GM12878 (cell line): ENCODE measurements at regions not wholly inside any gene's neighbourhood (a gene's known extent, or its start where the extent isn't known, plus 50 kb on each side); places are given as distances from the start of the nearest gene placed in this dataset.

Source experiments
- ATAC-seq: fragments of 200-7000 bp; cut with Tn5 transposase; 3 replicates; pipeline ENCODE4 v1.9.1; 2020; ENCODE audit warnings: mild to moderate bottlenecking, moderate library complexity
- BruUV-seq: library from RNA; stranded (reverse); fragments of 400-500 nt; replicated peaks from 2 replicates; lab custom pipeline; 2021; lab: Mats Ljungman, UMichigan
- CTCF ChIA-PET: fragments of 300-600 bp; sonication (Branson Sonifier 250); formaldehyde crosslinking; extraction: SDS; loops from one replicate; lab custom pipeline; 2021; ENCODE audit warnings: inconsistent platforms; lab: Yijun Ruan, JAX
- POLR2A ChIA-PET: fragments of 350-600 bp; formaldehyde crosslinking; extraction: SDS; loops from one replicate; lab custom pipeline; 2021; ENCODE audit warnings: inconsistent platforms; lab: Charles Lee
- RAD21 ChIA-PET: fragments of 300-600 bp; sonication (Branson Sonifier 250); formaldehyde crosslinking; loops from one replicate; lab custom pipeline; 2023; ENCODE audit warnings: antibody characterized with exemption; ENCODE audit not compliant: unreplicated experiment; lab: Charles Lee
- SMC1A ChIA-PET: fragments of 300-600 bp; sonication (Branson Sonifier 250); formaldehyde crosslinking; loops from one replicate; lab custom pipeline; 2023; ENCODE audit not compliant: unreplicated experiment, uncharacterized antibody; lab: Charles Lee
- DNase-seq: peaks from one replicate; pipeline ENCODE4 v3.0.0-alpha.2; 2011; ENCODE audit warnings: low read depth, low spot score
- FAIRE-seq: peaks from 3 replicates; lab custom pipeline; 2011; peaks lifted over from hg19 to GRCh38; lab: Jason Lieb, UNC
- H2AFZ ChIP-seq: 2 replicates; pipeline ENCODE4 v1.6.0; 2011; ENCODE audit warnings: low read depth, low read length, control low read depth; ENCODE audit not compliant: control insufficient read depth
- H3K27ac ChIP-seq: 2 replicates; pipeline ENCODE4 v1.5.1; 2011; ENCODE audit warnings: control low read depth; ENCODE audit not compliant: control insufficient read depth, insufficient read depth
- H3K27me3 ChIP-seq, 2 experiments: replicated peaks in 1 of 2; 2 replicates each; pipeline versions ENCODE4 v1.6.0 to v1.6.1; 2011; ENCODE audit warnings: low read length in 1 of 2; ENCODE audit not compliant: control insufficient read depth in 2 of 2, insufficient read depth in 2 of 2
- H3K36me3 ChIP-seq, 2 experiments: 2 replicates each; pipeline ENCODE4 v1.5.1; 2011; ENCODE audit warnings: low read length in 1 of 2; ENCODE audit not compliant: control insufficient read depth in 2 of 2, insufficient read depth in 2 of 2
- H3K4me1 ChIP-seq: 2 replicates; pipeline ENCODE4 v1.6.1; 2011; ENCODE audit warnings: mild to moderate bottlenecking, low read length, moderate library complexity, mixed read lengths; ENCODE audit not compliant: control insufficient read depth, insufficient read depth
- H3K4me2 ChIP-seq: 2 replicates; pipeline ENCODE4 v1.6.0; 2011; ENCODE audit warnings: control low read depth; ENCODE audit not compliant: control insufficient read depth, insufficient read depth
- H3K4me3 ChIP-seq: fragments of 200-600 bp; sonication (generic); 2 replicates; pipeline ENCODE4 v1.5.1; 2016
- H3K79me2 ChIP-seq: 2 replicates; pipeline ENCODE4 v1.6.0; 2011; ENCODE audit warnings: low read length; ENCODE audit not compliant: control insufficient read depth, insufficient read depth
- H3K9ac ChIP-seq: 2 replicates; pipeline ENCODE4 v1.8.0; 2011; ENCODE audit warnings: low read length, control low read depth, mixed read lengths; ENCODE audit not compliant: control insufficient read depth, insufficient read depth
- H3K9me3 ChIP-seq: replicated peaks from 3 replicates; pipeline ENCODE4 v1.5.1; 2011; ENCODE audit warnings: mild to moderate bottlenecking, low read length; ENCODE audit not compliant: control insufficient read depth, insufficient read depth
- H4K20me1 ChIP-seq: 2 replicates; pipeline ENCODE4 v1.6.0; 2011; ENCODE audit not compliant: control insufficient read depth, insufficient read depth
- EGR1 ChIP-seq, 2 experiments: IDR thresholded peaks; 1 replicate in 1 of 2; 2 replicates in 1 of 2; pipeline ENCODE4 v1.6.1; 2011 to 2012; ENCODE audit warnings: low read depth in 2 of 2, low read length in 2 of 2, borderline replicate concordance in 1 of 2, mild to moderate bottlenecking in 1 of 2, moderate library complexity in 1 of 2
- MTA2 ChIP-seq: fragments of 450-650 bp; IDR thresholded peaks from 2 replicates; pipeline ENCODE4 v1.6.1; 2016; ENCODE audit warnings: low read depth, mild to moderate bottlenecking, moderate library complexity
- NRF1 ChIP-seq: conservative IDR thresholded peaks from 2 replicates; pipeline ENCODE4 v1.6.1; 2011; ENCODE audit warnings: mild to moderate bottlenecking, low read depth, low read length, improper control_type of control experiment
- POLR2AphosphoS5 ChIP-seq: IDR thresholded peaks from 2 replicates; pipeline ENCODE4 v1.6.1; 2011; ENCODE audit warnings: mild to moderate bottlenecking, low read length, inconsistent platforms
- RFX5 ChIP-seq: IDR thresholded peaks from 2 replicates; pipeline ENCODE4 v1.6.1; 2011; ENCODE audit warnings: low read depth, low read length, improper control_type of control experiment
- SKIL ChIP-seq: fragments of 450-650 bp; IDR thresholded peaks from 2 replicates; pipeline ENCODE4 v1.6.1; 2017; ENCODE audit warnings: mild to moderate bottlenecking, low read depth, inconsistent platforms; ENCODE audit not compliant: poor library complexity, severe bottlenecking
- SMC3 ChIP-seq: IDR thresholded peaks from 2 replicates; pipeline ENCODE4 v1.6.1; 2011; ENCODE audit warnings: low read length, improper control_type of control experiment, borderline replicate concordance
- STAT1 ChIP-seq: fragments of 450-650 bp; conservative IDR thresholded peaks from 2 replicates; pipeline ENCODE4 v1.6.1; 2014; ENCODE audit warnings: antibody characterized with exemption, mild to moderate bottlenecking
- TAF1 ChIP-seq: IDR thresholded peaks from 2 replicates; pipeline ENCODE4 v1.6.1; 2011; ENCODE audit warnings: mild to moderate bottlenecking, low read depth, low read length, borderline replicate concordance
- ZBTB11 ChIP-seq: fragments of 450-650 bp; formaldehyde crosslinking; IDR thresholded peaks from 2 replicates; pipeline ENCODE4 v1.5.0; 2022; ENCODE audit warnings: mild to moderate bottlenecking, missing genetic modification characterization
- ZNF622 ChIP-seq: fragments of 450-650 bp; IDR thresholded peaks from 2 replicates; pipeline ENCODE4 v1.6.1; 2017; ENCODE audit warnings: mild to moderate bottlenecking, inconsistent platforms
- WGBS: methylation state at CpG from one replicate; pipeline ENCODE4 v1.1.6; 2016; ENCODE audit warnings: low lambda C conversion rate; ENCODE audit not compliant: insufficient replicate concordance, insufficient coverage; ENCODE audit errors: missing lambda C conversion rate; 5-methylcytosine and 5-hydroxymethylcytosine counted together
- in situ Hi-C: fragments of 300-500 bp; cut with MboI; formaldehyde crosslinking; loops from 9 replicates; pipeline ENCODE4 v1.14.3; 2018; ENCODE audit warnings: mixed read lengths
- intact Hi-C: fragments of 100-400 bp; cut with micrococcal nuclease; formaldehyde crosslinking; loops from one replicate; pipeline ENCODE4 v1.14.2; 2022; ENCODE audit not compliant: unreplicated experiment

- ChIA-PET RAD21 (no interaction called here), CTCF (no interaction called here), POLR2A (no interaction called here), SMC1A (no interaction called here)
- Histone ChIP-seq H2AFZ (no peak overlapping the region), H3K36me3 (no peaks in the 10 kb centered on the region), H3K27me3 (no peaks in the 10 kb centered on the region), H3K4me1 (no peaks in the 10 kb centered on the region), H3K9ac (no peak overlapping the region), H3K4me3 (no peak overlapping the region), H3K9me3 (no peaks in the 10 kb centered on the region), H3K27ac (no peak overlapping the region), H3K79me2 (no peaks in the 10 kb centered on the region), H3K4me2 (no peak overlapping the region), H4K20me1 (no peaks in the 10 kb centered on the region)
- no peak for DNase-seq
- intact Hi-C loops = no loop called here
- no peak for ATAC-seq
- TF ChIP-seq TAF1 = no peak
- no peak for TF ChIP-seq STAT1
- TF ChIP-seq SKIL = no peak
- TF ChIP-seq NRF1 = no peak
- no TSS peak for BruUV-seq
- FAIRE-seq = no peak
- in situ Hi-C loops = no loop called here
Observed at GRCh38 chr1:166253076-166253779, 86.4 kb upstream of the FAM78B start.

- H4K20me1 ChIP-seq = no peaks in the 10 kb centered on the region
- no peaks in the 10 kb centered on the region for H3K36me3 ChIP-seq
- CTCF ChIA-PET = interaction anchor here (0.7 to 3.9 kb wide), 9 partner anchors 88 to 331 kb away, joined by 3 to 43 read pairs (median 4); no protein-coding TSS in a partner anchor
- no peak overlapping the region for H3K27ac ChIP-seq
- intact Hi-C loops (loop anchor here (2.0 kb wide), 1 partner anchor 329 kb away; no protein-coding TSS in a partner anchor), in situ Hi-C loops (no loop called here)
- H3K9me3 ChIP-seq = no peaks in the 10 kb centered on the region
- FAIRE-seq (no peak), DNase-seq (no peak), ATAC-seq (peak; percentile 88)
- SMC1A ChIA-PET = interaction anchor here (0.8 to 1.6 kb wide), 7 partner anchors 14 to 336 kb away, joined by 3 to 9 read pairs (median 4); no protein-coding TSS in a partner anchor
- H3K4me3 ChIP-seq = no peak overlapping the region
- no peaks in the 10 kb centered on the region for H3K79me2 ChIP-seq
- H2AFZ ChIP-seq = no peak overlapping the region
- POLR2A ChIA-PET = interaction anchor here (0.8 kb wide), 1 partner anchor 78 kb away, joined by 3 read pairs; no protein-coding TSS in a partner anchor
- H3K9ac ChIP-seq = no peak overlapping the region
- RAD21 ChIA-PET = interaction anchor here (0.7 to 3.7 kb wide), 10 partner anchors 88 to 334 kb away, joined by 3 to 23 read pairs (median 4); partner anchors contain the start of gene FAM78B
- H3K4me1 ChIP-seq = no peaks in the 10 kb centered on the region
- no peaks in the 10 kb centered on the region for H3K27me3 ChIP-seq
- no TSS peak for BruUV-seq
- no peak overlapping the region for H3K4me2 ChIP-seq
- WGBS = 15% methylated on average over 3 of the region's 3 CpGs
- TF ChIP-seq RFX5 (no peak), POLR2AphosphoS5 (no peak), EGR1 (IDR thresholded peaks at IDR 0.05; ENCODE audit: borderline replicate concordance in 1 of 2, low read depth in 2 of 2, low read length in 2 of 2) (peak in 1 of 2 experiments; percentile 65; a peak in 2 of 3 replicates), MTA2 (no peak), SMC3 (peak; percentile 46; the same call in 1 of the 2 replicates), ZNF622 (no peak), ZBTB11 (CRISPR knock-in tag) (no peak)
Observed at GRCh38 chr1:166258017-166258416, 91.2 kb upstream of the FAM78B start.
